GM18870 (cell line): ENCODE measurements at regions not wholly inside any gene's neighbourhood (a gene's known extent, or its start where the extent isn't known, plus 50 kb on each side); places are given as distances from the start of the nearest gene placed in this dataset.
"Not testable (repeated sequence)": the region's sequence is repeated elsewhere in the genome, so short reads cannot be mapped to it uniquely, and the experiment has no call there.

Experiments
- ATAC-seq: cut with Tn5 transposase; IDR thresholded peaks from one replicate; pipeline ENCODE4 v1.9.1; 2021; ENCODE audit warnings: moderate library complexity; ENCODE audit not compliant: unreplicated experiment

- ATAC-seq: no peak
Observed at GRCh38 chr7:3094701-3095445, 51.2 kb upstream of the CARD11 start.

- ATAC-seq: no peak
Observed at GRCh38 chr7:3097734-3098133, 54.1 kb upstream of the CARD11 start.

GRCh38 chr7:3102159-3102558, 58.5 kb upstream of the CARD11 start:
- ATAC-seq: no peak

- no peak for ATAC-seq
Observed at GRCh38 chr7:3103614-3104398, 60.1 kb upstream of the CARD11 start.

GRCh38 chr7:3105856-3106255, 62.2 kb upstream of the CARD11 start:
- no peak for ATAC-seq

GRCh38 chr7:3106361-3106826, 62.7 kb upstream of the CARD11 start:
- no peak for ATAC-seq

GRCh38 chr7:3107228-3107763, 63.6 kb upstream of the CARD11 start:
- ATAC-seq: no peak

- no peak for ATAC-seq
Observed at GRCh38 chr7:3107889-3108570, 64.4 kb upstream of the CARD11 start.

- ATAC-seq: no peak
Observed at GRCh38 chr7:3109311-3109915, 65.7 kb upstream of the CARD11 start.

- ATAC-seq: no peak
Observed at GRCh38 chr7:3112479-3113134, 68.9 kb upstream of the CARD11 start.

GRCh38 chr7:3114917-3115316, 71.2 kb upstream of the CARD11 start:
- no peak for ATAC-seq

- no peak for ATAC-seq
Observed at GRCh38 chr7:3117081-3117480, 73.4 kb upstream of the CARD11 start.

GRCh38 chr7:3117488-3118231, 74.0 kb upstream of the CARD11 start:
- ATAC-seq: no peak

GRCh38 chr7:3119352-3119927, 75.8 kb upstream of the CARD11 start:
- ATAC-seq: not testable (repeated sequence)

GRCh38 chr7:3119963-3120362, 76.3 kb upstream of the CARD11 start:
- ATAC-seq: no peak

- ATAC-seq: no peak
Observed at GRCh38 chr7:3120513-3120912, 76.8 kb upstream of the CARD11 start.

GRCh38 chr7:3128857-3129490, 85.3 kb upstream of the CARD11 start:
- ATAC-seq: no peak

- ATAC-seq: no peak
Observed at GRCh38 chr7:3133811-3134385, 90.2 kb upstream of the CARD11 start.

GRCh38 chr7:3134745-3135144, 91.1 kb upstream of the CARD11 start:
- no peak for ATAC-seq
